Activated T-helper 1 cell treated with anti-CD3 and anti-CD28 coated beads, Interleukin-12 subunit alpha, Interleukin-12 subunit beta, Interleukin-2, Interleukin-4 antibody, amounts not matched to agents 30 ng/mL and 10 ng/mL and 1 ng/mL, durations not matched to agents 14 hours and 24 hours and 36 hours (primary cell): ENCODE measurements at regions not wholly inside any gene's neighbourhood (a gene's known extent, or its start where the extent isn't known, plus 50 kb on each side); places are given as distances from the start of the nearest gene placed in this dataset.

ENCODE experiments used
- DNase-seq: peaks from one replicate; pipeline ENCODE4 v3.0.0; 2021; ENCODE audit warnings: low spot score
- H3K27ac Mint-ChIP-seq: one replicate; pipeline ENCODE4 v1.8.0; 2021; ENCODE audit warnings: mild to moderate bottlenecking, mixed read lengths
- H3K27me3 Mint-ChIP-seq: one replicate; pipeline ENCODE4 v1.8.0; 2022; ENCODE audit warnings: mild to moderate bottlenecking, moderate library complexity, mixed read lengths; ENCODE audit not compliant: insufficient read depth
- H3K36me3 Mint-ChIP-seq: one replicate; pipeline ENCODE4 v1.8.0; 2021; ENCODE audit warnings: low read depth, mixed read lengths
- H3K4me1 Mint-ChIP-seq: one replicate; pipeline ENCODE4 v1.8.0; 2021; ENCODE audit warnings: low read depth, mixed read lengths
- H3K4me3 Mint-ChIP-seq: one replicate; pipeline ENCODE4 v1.8.0; 2021; ENCODE audit warnings: mild to moderate bottlenecking, moderate library complexity, mixed read lengths
- H3K9me3 Mint-ChIP-seq: one replicate; pipeline ENCODE4 v1.8.0; 2021; ENCODE audit warnings: mixed read lengths
- intact Hi-C: fragments of 100-400 bp; cut with micrococcal nuclease; formaldehyde crosslinking; loops from one replicate; pipeline ENCODE4 v1.15.1; 2024

DNA sequence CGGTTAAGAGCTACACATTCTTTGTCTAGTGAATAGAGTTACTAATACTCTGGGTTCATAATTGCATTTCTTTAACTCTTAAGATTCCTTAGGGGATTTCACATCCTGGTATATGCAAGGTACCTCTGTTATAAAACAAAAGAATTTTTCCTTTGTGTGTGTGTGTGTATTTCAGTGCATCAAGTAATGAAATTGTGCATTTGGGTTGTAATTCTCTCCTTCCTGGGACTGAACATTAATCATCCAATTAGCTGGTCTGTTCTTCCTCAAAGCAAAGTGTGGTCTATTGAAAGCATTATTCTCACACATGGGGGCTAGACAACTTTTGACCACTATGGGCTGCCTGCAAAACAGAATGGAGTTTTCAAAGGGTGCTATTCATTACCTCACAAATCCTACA is 74.0 kb downstream of the ZC3H11B start:
- intact Hi-C loops, result no loop called here
- Mint-ChIP-seq H3K36me3 (no peaks in the 10 kb centered on the region), H3K27ac (no peak overlapping the region), H3K9me3 (no peaks in the 10 kb centered on the region), H3K4me1 (no peaks in the 10 kb centered on the region), H3K27me3 (no peaks in the 10 kb centered on the region), H3K4me3 (no peak overlapping the region)
- no peak for DNase-seq

DNA sequence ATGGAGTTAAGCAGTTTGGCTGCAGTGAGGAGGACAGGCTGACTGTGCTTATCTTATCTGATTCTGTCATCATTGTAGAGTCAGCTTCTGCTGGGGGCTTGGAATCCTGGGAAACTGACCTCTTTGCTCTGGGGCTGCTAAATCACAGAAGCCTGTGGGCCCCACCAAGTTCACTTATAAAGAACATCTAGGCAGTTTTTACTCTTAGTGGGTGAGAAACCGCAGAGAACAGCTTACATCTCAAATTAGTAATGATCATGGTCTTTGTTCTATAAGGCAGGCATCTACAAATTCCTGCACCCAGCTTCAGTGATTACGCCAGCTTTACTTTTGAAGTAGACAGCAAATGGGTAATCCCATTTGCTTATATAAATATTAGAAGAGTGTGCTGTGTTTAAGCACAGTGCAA is 75.7 kb downstream of the ZC3H11B start:
- no peaks in the 10 kb centered on the region for H3K4me1 Mint-ChIP-seq

DNA sequence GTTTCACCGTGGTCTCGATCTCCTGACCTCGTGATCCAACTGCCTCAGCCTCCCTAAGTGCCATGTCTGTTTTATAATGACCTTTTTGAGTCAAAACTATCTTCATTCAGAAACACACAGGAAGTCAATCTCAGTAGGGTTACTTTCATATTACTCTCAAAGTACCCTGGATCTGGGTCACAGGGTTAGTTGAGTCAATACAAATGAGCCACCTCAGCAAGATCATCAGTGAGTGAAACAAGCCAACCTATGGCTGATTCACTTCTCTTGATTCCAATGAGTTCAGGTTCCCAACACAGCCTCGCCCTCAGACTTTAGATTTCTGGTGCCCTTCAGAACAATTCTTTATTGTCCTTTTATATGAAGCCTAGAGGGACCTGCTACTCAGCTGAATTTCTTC is 76.9 kb downstream of the ZC3H11B start:
- H3K9me3 Mint-ChIP-seq, result no peaks in the 10 kb centered on the region
- no peak overlapping the region for H3K4me3 Mint-ChIP-seq
- no peaks in the 10 kb centered on the region for H3K27me3 Mint-ChIP-seq
- intact Hi-C loops, result no loop called here
- no peak for DNase-seq
- no peak overlapping the region for H3K27ac Mint-ChIP-seq
- H3K4me1 Mint-ChIP-seq, result no peaks in the 10 kb centered on the region
- no peaks in the 10 kb centered on the region for H3K36me3 Mint-ChIP-seq

More for the DNA sequence above, 75.7 kb downstream of the ZC3H11B start:
- Mint-ChIP-seq H3K27ac (no peak overlapping the region), H3K27me3 (no peaks in the 10 kb centered on the region), H3K9me3 (no peaks in the 10 kb centered on the region), H3K36me3 (no peaks in the 10 kb centered on the region), H3K4me3 (no peak overlapping the region)
- DNase-seq, result no peak
- intact Hi-C loops, result no loop called here

DNA sequence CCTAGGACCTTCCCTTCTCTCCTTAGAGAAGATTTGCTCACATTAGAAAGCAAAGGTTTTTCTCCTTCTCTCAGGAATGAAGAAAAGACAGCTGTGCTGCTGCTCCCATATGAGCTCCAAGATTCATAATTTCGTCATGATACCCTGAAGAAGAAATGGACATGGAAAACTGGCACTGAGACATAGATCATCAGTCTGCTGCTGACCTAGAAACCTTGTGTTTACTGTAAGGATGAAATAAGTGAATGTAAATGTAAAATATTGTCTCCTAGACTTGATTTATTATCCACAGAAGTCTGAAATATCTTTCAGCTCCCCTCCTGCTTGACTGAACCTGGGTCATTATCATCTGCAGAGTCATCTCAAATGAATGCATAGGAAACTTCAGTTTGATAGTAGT is 77.9 kb downstream of the ZC3H11B start:
- intact Hi-C loops, result no loop called here
- DNase-seq, result no peak
- Mint-ChIP-seq H3K4me1 (no peaks in the 10 kb centered on the region), H3K27me3 (no peaks in the 10 kb centered on the region), H3K36me3 (no peaks in the 10 kb centered on the region), H3K27ac (no peak overlapping the region), H3K4me3 (no peak overlapping the region), H3K9me3 (no peaks in the 10 kb centered on the region)

GRCh38 chr1:219533280-219533679 is 79.6 kb downstream of the ZC3H11B start:
- Mint-ChIP-seq H3K27me3 (no peaks in the 10 kb centered on the region), H3K4me3 (no peak overlapping the region), H3K36me3 (no peaks in the 10 kb centered on the region), H3K4me1 (no peaks in the 10 kb centered on the region), H3K27ac (no peak overlapping the region), H3K9me3 (no peaks in the 10 kb centered on the region)
- intact Hi-C loops, result no loop called here
- DNase-seq, result no peak

DNA sequence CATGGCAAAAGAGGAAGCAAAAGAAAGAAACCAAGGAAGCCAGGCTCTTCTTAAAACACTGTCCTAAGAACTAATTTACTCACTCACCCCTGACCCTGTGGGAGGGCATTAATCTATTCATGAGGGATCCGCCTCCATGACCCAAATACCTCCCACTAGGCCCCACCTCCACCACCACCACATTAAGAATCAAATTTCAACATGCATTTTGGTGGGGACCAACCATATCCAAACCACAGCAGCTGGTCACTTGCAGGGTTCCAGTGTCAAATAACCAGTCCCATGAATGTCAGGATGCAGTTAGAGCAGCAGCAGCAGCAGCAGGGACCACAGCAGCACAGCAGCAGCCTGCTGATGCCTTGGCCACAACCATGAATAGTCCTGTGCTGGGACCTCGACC is 83.8 kb downstream of the ZC3H11B start:
- Mint-ChIP-seq H3K36me3 (no peaks in the 10 kb centered on the region), H3K27me3 (no peaks in the 10 kb centered on the region), H3K9me3 (no peaks in the 10 kb centered on the region), H3K27ac (no peak overlapping the region), H3K4me3 (no peak overlapping the region), H3K4me1 (no peaks in the 10 kb centered on the region)
- no peak for DNase-seq
- intact Hi-C loops, result no loop called here

GRCh38 chr1:219528633-219529032 is 84.3 kb downstream of the ZC3H11B start:
- Mint-ChIP-seq H3K4me3 (no peak overlapping the region), H3K36me3 (no peaks in the 10 kb centered on the region), H3K27me3 (no peaks in the 10 kb centered on the region), H3K9me3 (no peaks in the 10 kb centered on the region), H3K4me1 (no peaks in the 10 kb centered on the region), H3K27ac (no peak overlapping the region)
- no peak for DNase-seq
- intact Hi-C loops, result no loop called here

DNA sequence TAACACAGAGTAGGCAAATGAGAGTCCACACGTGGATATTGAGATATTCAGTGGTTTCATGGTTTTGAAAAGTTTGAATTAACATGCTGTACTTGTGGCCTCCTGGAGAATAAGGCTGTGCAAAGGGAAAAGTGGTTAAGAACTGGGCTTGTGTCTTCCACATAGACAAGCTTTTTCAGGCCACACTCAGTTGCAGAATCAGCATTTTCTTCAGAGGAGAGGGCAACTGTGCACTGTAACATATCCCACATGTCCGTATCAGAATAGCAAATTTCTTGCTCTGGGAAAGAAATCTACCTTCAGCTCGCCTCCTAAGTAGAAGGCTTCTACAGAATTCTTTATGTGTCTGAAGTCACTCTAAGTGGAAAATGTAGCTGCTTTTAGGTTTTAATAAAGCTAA is 84.9 kb downstream of the ZC3H11B start:
- Mint-ChIP-seq H3K9me3 (no peaks in the 10 kb centered on the region), H3K4me3 (no peak overlapping the region), H3K27me3 (no peaks in the 10 kb centered on the region), H3K36me3 (no peaks in the 10 kb centered on the region), H3K27ac (no peak overlapping the region), H3K4me1 (no peaks in the 10 kb centered on the region)
- intact Hi-C loops, result no loop called here
- DNase-seq, result no peak

DNA sequence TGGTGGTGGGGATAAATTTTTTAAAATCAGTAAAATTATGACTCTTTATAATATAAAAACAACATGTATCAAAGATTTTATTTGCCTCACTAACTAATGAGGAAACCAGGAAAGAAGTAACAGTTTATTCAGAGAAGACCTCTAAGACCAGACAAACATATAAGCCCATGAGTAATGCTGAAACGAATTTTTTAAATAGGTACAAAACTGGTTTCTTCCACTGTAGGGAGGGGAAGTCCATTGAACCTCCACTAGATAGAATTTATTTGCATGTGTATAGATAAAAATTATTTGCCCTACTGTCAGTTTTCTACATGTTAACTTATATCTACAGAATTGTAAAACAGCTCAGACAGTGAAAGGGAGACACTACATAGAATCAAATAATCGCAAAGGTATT is 86.8 kb downstream of the ZC3H11B start:
- no peak overlapping the region for H3K27ac Mint-ChIP-seq
- H3K27me3 Mint-ChIP-seq, result no peaks in the 10 kb centered on the region
- no peaks in the 10 kb centered on the region for H3K36me3 Mint-ChIP-seq
- H3K4me3 Mint-ChIP-seq, result no peak overlapping the region
- no peaks in the 10 kb centered on the region for H3K4me1 Mint-ChIP-seq
- intact Hi-C loops, result loop anchor here (1.0 kb wide), 1 partner anchor 60 kb away; no protein-coding TSS in a partner anchor
- no peaks in the 10 kb centered on the region for H3K9me3 Mint-ChIP-seq
- DNase-seq, result no peak

- no peaks in the 10 kb centered on the region for H3K9me3 Mint-ChIP-seq
- H3K4me3 Mint-ChIP-seq, result no peak overlapping the region
- no peak overlapping the region for H3K27ac Mint-ChIP-seq
- H3K27me3 Mint-ChIP-seq, result no peaks in the 10 kb centered on the region
- H3K36me3 Mint-ChIP-seq, result no peaks in the 10 kb centered on the region
- no peaks in the 10 kb centered on the region for H3K4me1 Mint-ChIP-seq
- no peak for DNase-seq
- intact Hi-C loops, result no loop called here
Measured at GRCh38 chr1:219523411-219523810, 89.5 kb downstream of the ZC3H11B start.

DNA sequence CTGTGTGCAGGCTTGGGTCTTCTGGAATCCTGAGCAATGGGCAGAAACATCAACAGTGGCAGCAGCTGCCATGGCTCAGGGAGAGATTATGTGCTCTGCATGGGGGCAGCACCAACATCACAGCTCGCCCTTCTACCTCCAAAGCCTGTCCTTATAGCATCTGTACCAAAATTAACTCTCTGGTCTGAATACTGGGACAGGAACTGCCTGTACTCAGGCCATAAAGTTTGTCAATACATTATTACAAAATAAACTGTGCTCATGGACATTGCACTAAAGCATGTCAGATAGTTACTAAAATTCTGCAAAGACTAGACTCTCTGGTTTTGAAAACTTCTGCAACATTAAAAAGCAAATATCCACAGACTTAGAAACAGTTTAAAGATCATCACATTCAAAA is 91.6 kb downstream of the ZC3H11B start:
- DNase-seq, result no peak
- Mint-ChIP-seq H3K36me3 (no peaks in the 10 kb centered on the region), H3K9me3 (no peaks in the 10 kb centered on the region), H3K27ac (no peak overlapping the region), H3K4me3 (no peak overlapping the region), H3K4me1 (no peaks in the 10 kb centered on the region), H3K27me3 (no peaks in the 10 kb centered on the region)
- intact Hi-C loops, result no loop called here

- no peak overlapping the region for H3K27ac Mint-ChIP-seq
- H3K36me3 Mint-ChIP-seq, result no peaks in the 10 kb centered on the region
- intact Hi-C loops, result no loop called here
- H3K9me3 Mint-ChIP-seq, result no peaks in the 10 kb centered on the region
- H3K4me1 Mint-ChIP-seq, result no peaks in the 10 kb centered on the region
- no peaks in the 10 kb centered on the region for H3K27me3 Mint-ChIP-seq
- H3K4me3 Mint-ChIP-seq, result no peak overlapping the region
- no peak for DNase-seq
Measured at GRCh38 chr1:219520241-219520640, 92.7 kb downstream of the ZC3H11B start.

GRCh38 chr1:219518907-219519248 is 94.0 kb downstream of the ZC3H11B start:
- H3K9me3 Mint-ChIP-seq, result no peaks in the 10 kb centered on the region
- H3K27me3 Mint-ChIP-seq, result no peaks in the 10 kb centered on the region

DNA sequence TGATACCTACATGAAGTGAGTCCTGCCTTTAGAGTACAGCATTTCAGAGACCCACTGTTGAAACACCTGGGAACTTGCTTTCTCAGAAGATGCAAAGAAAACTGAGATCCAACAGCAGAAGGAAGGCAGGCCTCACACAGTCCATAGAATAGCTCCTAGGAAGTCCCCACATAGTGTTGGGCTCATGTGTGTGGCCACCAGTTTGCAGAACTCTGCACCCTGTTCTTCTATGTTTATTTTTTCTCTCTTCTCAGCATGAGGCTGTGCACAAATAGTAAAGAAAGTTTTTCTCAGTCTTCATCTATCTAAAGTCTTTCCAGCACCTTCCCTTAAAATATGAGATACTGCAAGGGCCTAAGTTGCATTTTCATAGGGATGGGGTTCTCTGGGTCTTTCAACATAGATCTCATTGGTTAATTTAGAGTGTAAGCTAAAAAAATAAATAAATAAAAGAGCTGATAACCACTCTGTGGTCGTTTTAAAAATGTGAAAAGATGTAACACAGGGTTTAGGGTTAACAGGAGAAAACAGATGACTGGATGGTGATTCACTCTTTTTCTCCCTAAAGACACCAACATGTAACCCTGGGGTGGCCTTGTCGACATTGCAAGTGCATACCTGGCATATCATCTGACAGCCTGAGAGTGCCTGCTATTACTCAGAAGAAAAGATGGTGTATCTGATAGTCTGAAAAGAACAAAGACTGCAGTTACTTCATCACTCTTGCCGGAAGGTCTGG is 94.6 kb downstream of the ZC3H11B start:
- no peak for DNase-seq
- intact Hi-C loops, result no loop called here
- H3K4me1 Mint-ChIP-seq, result no peaks in the 10 kb centered on the region
- no peaks in the 10 kb centered on the region for H3K36me3 Mint-ChIP-seq
- H3K9me3 Mint-ChIP-seq, result no peaks in the 10 kb centered on the region
- H3K27me3 Mint-ChIP-seq, result no peaks in the 10 kb centered on the region
- H3K4me3 Mint-ChIP-seq, result no peak overlapping the region
- no peak overlapping the region for H3K27ac Mint-ChIP-seq

More at GRCh38 chr1:219518907-219519248, 94.0 kb downstream of the ZC3H11B start:
- H3K27ac Mint-ChIP-seq, result no peak overlapping the region
- DNase-seq, result no peak
- no peaks in the 10 kb centered on the region for H3K36me3 Mint-ChIP-seq
- intact Hi-C loops, result no loop called here
- H3K4me3 Mint-ChIP-seq, result no peak overlapping the region
- H3K4me1 Mint-ChIP-seq, result no peaks in the 10 kb centered on the region
